ENCODE measurements at regions not wholly inside any gene's neighbourhood (a gene's known extent, or its start where the extent isn't known, plus 50 kb on each side); places are given as distances from the start of the nearest gene placed in this dataset.

GRCh38 chrX:151854726-151855495, 57.8 kb upstream of the MAGEA4 start:
- Mint-ChIP-seq H3K27ac (no peak overlapping the region), H3K36me3 (ENCODE audit: low read depth) (no peaks in the 10 kb centered on the region), H3K27me3 (no peaks in the 10 kb centered on the region), H3K4me1 (no peaks in the 10 kb centered on the region), H3K4me3 (no peak overlapping the region), H3K9me3 (no peaks in the 10 kb centered on the region)
- DNase-seq = no peak
- POLR2A ChIA-PET = no interaction called here
- CTCF ChIA-PET = no interaction called here

GRCh38 chrX:151859481-151859880, 53.2 kb upstream of the MAGEA4 start:
- Mint-ChIP-seq H3K9me3 (no peaks in the 10 kb centered on the region), H3K27me3 (no peaks in the 10 kb centered on the region), H3K27ac (no peak overlapping the region), H3K4me3 (no peak overlapping the region), H3K36me3 (ENCODE audit: low read depth) (no peaks in the 10 kb centered on the region), H3K4me1 (no peaks in the 10 kb centered on the region)
- no peak for DNase-seq
- ChIA-PET CTCF (interaction anchor here (0.6 kb wide), 1 partner anchor 1187 kb away, joined by 4 read pairs; no protein-coding TSS in a partner anchor), POLR2A (no interaction called here)

DNA sequence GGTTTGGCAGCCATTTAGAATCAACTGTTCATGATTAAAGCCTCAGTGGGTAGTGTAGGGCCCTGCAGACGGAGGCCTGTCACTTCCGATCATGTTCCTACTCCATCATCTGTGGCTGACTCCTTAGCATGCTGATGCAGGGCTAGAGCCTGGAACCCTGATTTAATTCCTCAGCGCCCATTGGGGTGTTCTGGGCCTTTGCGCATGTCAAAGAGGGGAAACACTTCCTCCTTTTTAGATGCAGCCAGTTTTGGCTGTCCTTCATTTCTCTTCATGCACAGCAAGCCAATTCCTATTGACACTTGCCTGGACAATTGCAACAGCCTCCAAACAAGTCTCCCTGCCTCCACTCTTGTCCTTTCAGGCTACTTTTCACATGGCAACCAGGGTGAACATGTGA, 51.9 kb upstream of the MAGEA4 start:
- no peaks in the 10 kb centered on the region for H3K9me3 Mint-ChIP-seq

More for the DNA sequence above, 51.9 kb upstream of the MAGEA4 start:
- Mint-ChIP-seq H3K4me1 (no peaks in the 10 kb centered on the region), H3K36me3 (ENCODE audit: low read depth) (no peaks in the 10 kb centered on the region), H3K27me3 (no peaks in the 10 kb centered on the region), H3K4me3 (no peak overlapping the region), H3K27ac (no peak overlapping the region)
- no peak for DNase-seq
- CTCF ChIA-PET = no interaction called here
- POLR2A ChIA-PET = no interaction called here

Measured in activated CD4-positive, alpha-beta T cell treated with anti-CD3 and anti-CD28 coated beads, Interleukin-2, amount 10 ng/mL, durations not matched to agents 7 days and 5 days (primary cell).